ENCODE measurements at regions not wholly inside any gene's neighbourhood (a gene's known extent, or its start where the extent isn't known, plus 50 kb on each side); places are given as distances from the start of the nearest gene placed in this dataset.

DNA sequence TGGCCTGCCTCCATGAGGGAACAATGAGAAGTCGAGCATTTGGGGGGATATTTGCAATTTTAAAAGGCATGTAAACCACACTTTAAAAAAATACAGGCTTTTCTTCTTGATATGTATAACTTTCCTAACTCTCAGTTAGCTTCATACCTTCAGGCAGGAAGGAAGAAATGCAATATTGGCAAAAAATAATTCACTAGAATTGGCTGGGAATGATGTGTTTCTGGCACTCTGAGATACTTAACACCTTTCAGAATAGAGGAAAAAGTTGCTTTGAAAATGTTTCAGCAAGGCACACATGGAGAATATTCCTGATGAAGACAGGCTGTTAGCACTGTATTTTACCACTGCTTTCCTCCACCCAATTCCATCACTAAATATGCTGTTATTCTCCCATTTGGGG is 747.6 kb downstream of the HDGFL1 start:
- TF ChIP-seq, protein P1, sequence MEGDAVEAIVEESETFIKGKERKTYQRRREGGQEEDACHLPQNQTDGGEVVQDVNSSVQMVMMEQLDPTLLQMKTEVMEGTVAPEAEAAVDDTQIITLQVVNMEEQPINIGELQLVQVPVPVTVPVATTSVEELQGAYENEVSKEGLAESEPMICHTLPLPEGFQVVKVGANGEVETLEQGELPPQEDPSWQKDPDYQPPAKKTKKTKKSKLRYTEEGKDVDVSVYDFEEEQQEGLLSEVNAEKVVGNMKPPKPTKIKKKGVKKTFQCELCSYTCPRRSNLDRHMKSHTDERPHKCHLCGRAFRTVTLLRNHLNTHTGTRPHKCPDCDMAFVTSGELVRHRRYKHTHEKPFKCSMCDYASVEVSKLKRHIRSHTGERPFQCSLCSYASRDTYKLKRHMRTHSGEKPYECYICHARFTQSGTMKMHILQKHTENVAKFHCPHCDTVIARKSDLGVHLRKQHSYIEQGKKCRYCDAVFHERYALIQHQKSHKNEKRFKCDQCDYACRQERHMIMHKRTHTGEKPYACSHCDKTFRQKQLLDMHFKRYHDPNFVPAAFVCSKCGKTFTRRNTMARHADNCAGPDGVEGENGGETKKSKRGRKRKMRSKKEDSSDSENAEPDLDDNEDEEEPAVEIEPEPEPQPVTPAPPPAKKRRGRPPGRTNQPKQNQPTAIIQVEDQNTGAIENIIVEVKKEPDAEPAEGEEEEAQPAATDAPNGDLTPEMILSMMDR (IDR thresholded peaks at IDR 0.05) = no peak
- Mint-ChIP-seq H3K4me1 (ENCODE audit: unreplicated experiment) (peaks cover 1% of the 10 kb centered on the region), H3K4me3 (ENCODE audit: unreplicated experiment) (no peak overlapping the region), H3K9me3 (ENCODE audit: unreplicated experiment) (no peaks in the 10 kb centered on the region), H3K27me3 (ENCODE audit: unreplicated experiment) (no peaks in the 10 kb centered on the region), H3K27ac (ENCODE audit: unreplicated experiment) (no peak overlapping the region), H3K36me3 (ENCODE audit: unreplicated experiment) (no peaks in the 10 kb centered on the region)
- DNase-seq (ENCODE audit: extremely low spot score, unreplicated experiment) = no peak

DNA sequence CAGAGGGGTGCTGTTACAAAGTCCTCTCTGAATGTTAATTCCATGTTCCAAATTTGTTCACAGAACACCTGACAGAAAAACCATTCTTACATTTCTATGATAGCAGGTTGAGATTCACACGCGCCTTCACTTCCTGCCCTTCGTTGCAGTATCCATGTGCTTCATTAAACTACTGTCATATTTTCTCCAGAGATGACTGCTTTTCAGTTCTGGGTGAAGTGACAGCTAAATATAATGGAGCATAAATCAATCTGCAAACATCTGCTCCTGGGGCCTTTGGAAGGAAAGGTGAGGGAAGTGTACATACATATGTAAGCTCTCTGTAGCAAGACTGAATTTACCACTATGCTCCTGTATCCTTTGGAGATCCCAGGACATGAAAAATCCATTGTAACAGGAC is 750.2 kb downstream of the HDGFL1 start:
- Mint-ChIP-seq H3K27me3 (ENCODE audit: unreplicated experiment) (no peaks in the 10 kb centered on the region), H3K36me3 (ENCODE audit: unreplicated experiment) (no peaks in the 10 kb centered on the region), H3K4me3 (ENCODE audit: unreplicated experiment) (no peak overlapping the region), H3K9me3 (ENCODE audit: unreplicated experiment) (no peaks in the 10 kb centered on the region), H3K27ac (ENCODE audit: unreplicated experiment) (no peak overlapping the region), H3K4me1 (ENCODE audit: unreplicated experiment) (peaks cover 1% of the 10 kb centered on the region)
- TF ChIP-seq, protein P1 (IDR thresholded peaks at IDR 0.05) = no peak
- no peak for DNase-seq (ENCODE audit: extremely low spot score, unreplicated experiment)

DNA sequence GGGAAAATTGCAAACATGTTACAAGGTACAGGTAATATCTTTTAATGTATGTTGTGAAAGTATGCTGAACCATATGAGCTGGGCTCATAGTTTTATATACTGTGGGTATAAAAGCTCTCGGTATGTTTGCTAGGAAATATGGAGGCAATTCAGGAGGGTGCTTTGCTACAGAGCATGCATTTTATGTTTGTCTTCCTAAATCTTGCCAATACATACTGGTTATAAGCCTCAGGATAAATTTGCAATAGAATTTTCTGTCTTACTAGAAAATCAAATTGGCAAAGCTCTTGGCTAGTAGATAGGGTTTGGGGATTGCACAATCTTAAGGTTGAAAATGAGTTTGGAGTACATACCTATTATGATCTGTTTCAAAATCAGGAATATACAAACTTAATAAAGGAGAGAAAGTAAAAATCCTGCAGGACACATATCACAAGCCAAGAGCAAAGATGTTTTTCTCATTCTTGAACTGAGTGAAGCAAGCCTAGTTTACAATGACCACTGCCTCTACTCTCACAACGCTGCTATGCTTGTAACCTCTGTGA is 751.2 kb downstream of the HDGFL1 start:
- Mint-ChIP-seq H3K36me3 (ENCODE audit: unreplicated experiment) (no peaks in the 10 kb centered on the region), H3K4me1 (ENCODE audit: unreplicated experiment) (peaks cover 1% of the 10 kb centered on the region), H3K27me3 (ENCODE audit: unreplicated experiment) (no peaks in the 10 kb centered on the region), H3K9me3 (ENCODE audit: unreplicated experiment) (no peaks in the 10 kb centered on the region), H3K27ac (ENCODE audit: unreplicated experiment) (no peak overlapping the region), H3K4me3 (ENCODE audit: unreplicated experiment) (no peak overlapping the region)
- TF ChIP-seq, protein P1 (IDR thresholded peaks at IDR 0.05) = no peak
- DNase-seq (ENCODE audit: extremely low spot score, unreplicated experiment) = no peak

DNA sequence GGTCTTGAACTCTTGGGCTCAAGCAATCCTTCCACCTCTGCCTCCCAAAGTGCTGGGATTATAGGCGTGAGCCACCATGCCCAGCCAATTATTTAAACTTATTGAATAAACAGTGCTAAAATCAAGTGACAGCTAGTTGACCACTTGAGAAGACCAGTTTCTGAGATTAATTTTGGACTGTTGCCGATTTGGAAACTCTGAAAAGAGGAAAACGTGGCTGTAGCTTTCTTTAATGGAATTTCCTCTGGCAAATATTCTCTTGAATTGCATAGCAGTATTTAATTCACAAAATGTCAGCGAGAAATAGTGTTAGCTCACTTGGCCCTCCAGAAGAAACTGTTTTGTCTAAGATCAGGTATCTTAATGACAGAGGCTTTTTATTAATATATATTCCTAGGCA is 754.5 kb downstream of the HDGFL1 start:
- H3K36me3 Mint-ChIP-seq (ENCODE audit: unreplicated experiment) = no peaks in the 10 kb centered on the region
- no peak for DNase-seq (ENCODE audit: extremely low spot score, unreplicated experiment)
- no peaks in the 10 kb centered on the region for H3K9me3 Mint-ChIP-seq (ENCODE audit: unreplicated experiment)
- H3K27me3 Mint-ChIP-seq (ENCODE audit: unreplicated experiment) = no peaks in the 10 kb centered on the region
- H3K4me3 Mint-ChIP-seq (ENCODE audit: unreplicated experiment) = no peak overlapping the region
- H3K4me1 Mint-ChIP-seq (ENCODE audit: unreplicated experiment) = peaks cover 3% of the 10 kb centered on the region
- no peak overlapping the region for H3K27ac Mint-ChIP-seq (ENCODE audit: unreplicated experiment)
- TF ChIP-seq, protein P1 (IDR thresholded peaks at IDR 0.05) = no peak

DNA sequence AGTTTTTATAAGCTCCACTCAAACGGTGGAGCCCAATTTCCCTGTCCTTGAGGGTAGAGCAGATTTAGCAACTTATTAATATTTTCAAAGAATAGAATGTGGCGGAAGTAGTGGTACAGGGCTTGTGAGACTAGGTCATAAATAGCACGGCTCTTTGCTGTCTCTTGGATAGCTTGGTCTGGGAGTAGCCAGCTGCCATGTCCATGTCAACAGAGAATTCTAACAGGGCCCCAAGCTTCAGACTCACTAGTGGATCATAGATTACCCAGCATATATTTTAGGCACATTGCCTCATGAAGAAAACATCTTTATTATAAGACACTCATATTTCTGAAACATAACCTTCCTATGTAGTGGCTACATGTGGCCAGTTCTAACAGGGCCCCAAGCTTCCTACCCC is 755.7 kb downstream of the HDGFL1 start:
- no peaks in the 10 kb centered on the region for H3K27me3 Mint-ChIP-seq (ENCODE audit: unreplicated experiment)
- H3K9me3 Mint-ChIP-seq (ENCODE audit: unreplicated experiment) = no peaks in the 10 kb centered on the region
- DNase-seq (ENCODE audit: extremely low spot score, unreplicated experiment) = no peak
- H3K4me3 Mint-ChIP-seq (ENCODE audit: unreplicated experiment) = no peak overlapping the region
- no peak overlapping the region for H3K27ac Mint-ChIP-seq (ENCODE audit: unreplicated experiment)
- H3K36me3 Mint-ChIP-seq (ENCODE audit: unreplicated experiment) = no peaks in the 10 kb centered on the region
- peaks cover 11% of the 10 kb centered on the region for H3K4me1 Mint-ChIP-seq (ENCODE audit: unreplicated experiment)
- TF ChIP-seq, protein P1 (IDR thresholded peaks at IDR 0.05) = no peak

Measured in osteocyte (in vitro differentiated cells).